ENCODE measurements at regions not wholly inside any gene's neighbourhood (a gene's known extent, or its start where the extent isn't known, plus 50 kb on each side); places are given as distances from the start of the nearest gene placed in this dataset.

GRCh38 chr6:16817594-16817993, 56.3 kb upstream of the ATXN1 start:
- TF ChIP-seq CTCF (IDR thresholded peaks at IDR 0.05) (no peak), EP300 (IDR thresholded peaks at IDR 0.05; ENCODE audit: low read depth) (no peak)
